ENCODE measurements at regions not wholly inside any gene's neighbourhood (a gene's known extent, or its start where the extent isn't known, plus 50 kb on each side); places are given as distances from the start of the nearest gene placed in this dataset.

DNA sequence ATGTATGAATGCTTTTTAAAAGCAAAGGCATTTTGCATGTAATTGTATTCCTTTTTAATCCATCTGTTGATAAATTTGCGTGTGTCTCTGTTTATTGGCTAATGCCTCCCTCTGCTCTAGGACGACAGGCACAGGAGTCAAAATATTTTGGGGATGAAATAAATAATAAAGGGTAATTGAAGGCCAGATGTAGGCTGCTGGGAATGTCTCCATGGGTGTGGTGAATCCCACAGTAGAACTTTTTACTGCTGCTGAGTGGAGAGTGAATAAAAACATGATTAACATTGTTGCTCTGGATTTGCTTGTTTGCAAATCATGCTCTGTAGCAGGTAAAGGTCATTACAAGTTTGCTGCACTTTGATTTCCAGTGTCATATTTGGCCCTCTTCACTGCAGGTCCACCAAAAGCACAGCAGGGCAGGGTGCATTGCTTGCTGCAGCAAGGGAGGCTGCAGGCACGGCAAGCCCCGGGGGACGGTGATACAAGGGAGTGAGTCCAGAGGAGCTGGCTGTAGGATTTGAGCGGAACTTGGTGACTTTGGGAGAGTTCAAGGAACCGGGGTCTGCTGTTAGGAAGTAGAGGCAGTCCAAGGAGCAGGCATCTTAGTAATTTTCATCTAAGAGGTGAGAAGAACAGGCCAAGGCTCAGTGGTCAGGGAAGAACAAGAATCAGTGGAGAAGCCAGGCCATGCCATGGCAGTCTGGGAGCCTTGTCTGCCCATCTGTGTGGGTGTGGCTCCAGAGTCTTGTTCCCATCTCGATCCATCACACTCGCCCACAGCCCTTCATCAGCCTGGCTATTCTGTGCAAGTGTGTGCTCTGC lies 201.5 kb upstream of the RAB6C start:
- Histone ChIP-seq H3K36me3 (no peaks in the 10 kb centered on the region), H3K4me3 (no peak overlapping the region), H3K9me3 (no peaks in the 10 kb centered on the region), H3K27ac (no peak overlapping the region), H3K27me3 (no peaks in the 10 kb centered on the region), H3K4me1 (no peaks in the 10 kb centered on the region)
- TF ChIP-seq, protein P1, sequence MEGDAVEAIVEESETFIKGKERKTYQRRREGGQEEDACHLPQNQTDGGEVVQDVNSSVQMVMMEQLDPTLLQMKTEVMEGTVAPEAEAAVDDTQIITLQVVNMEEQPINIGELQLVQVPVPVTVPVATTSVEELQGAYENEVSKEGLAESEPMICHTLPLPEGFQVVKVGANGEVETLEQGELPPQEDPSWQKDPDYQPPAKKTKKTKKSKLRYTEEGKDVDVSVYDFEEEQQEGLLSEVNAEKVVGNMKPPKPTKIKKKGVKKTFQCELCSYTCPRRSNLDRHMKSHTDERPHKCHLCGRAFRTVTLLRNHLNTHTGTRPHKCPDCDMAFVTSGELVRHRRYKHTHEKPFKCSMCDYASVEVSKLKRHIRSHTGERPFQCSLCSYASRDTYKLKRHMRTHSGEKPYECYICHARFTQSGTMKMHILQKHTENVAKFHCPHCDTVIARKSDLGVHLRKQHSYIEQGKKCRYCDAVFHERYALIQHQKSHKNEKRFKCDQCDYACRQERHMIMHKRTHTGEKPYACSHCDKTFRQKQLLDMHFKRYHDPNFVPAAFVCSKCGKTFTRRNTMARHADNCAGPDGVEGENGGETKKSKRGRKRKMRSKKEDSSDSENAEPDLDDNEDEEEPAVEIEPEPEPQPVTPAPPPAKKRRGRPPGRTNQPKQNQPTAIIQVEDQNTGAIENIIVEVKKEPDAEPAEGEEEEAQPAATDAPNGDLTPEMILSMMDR (IDR thresholded peaks at IDR 0.05): no peak
- no peak for TF ChIP-seq POLR2A (IDR thresholded peaks at IDR 0.05)
- no peak for DNase-seq

DNA sequence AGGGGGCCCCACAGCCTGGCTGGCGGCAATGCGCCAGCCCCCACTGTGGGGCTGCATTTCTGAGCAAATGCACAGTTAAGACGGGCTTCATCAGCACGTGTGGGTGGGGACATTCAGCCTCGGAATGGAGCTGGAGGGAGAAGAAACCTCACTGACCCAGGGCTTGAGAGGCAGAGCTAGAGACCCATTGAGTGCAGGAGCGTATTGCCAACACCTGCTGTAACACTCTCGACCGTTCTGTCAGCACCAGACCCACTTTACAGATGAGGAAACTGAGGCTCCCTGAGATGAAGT lies 200.9 kb upstream of the RAB6C start:
- Histone ChIP-seq H3K9me3 (no peaks in the 10 kb centered on the region), H3K27me3 (no peaks in the 10 kb centered on the region), H3K4me1 (no peaks in the 10 kb centered on the region), H3K36me3 (no peaks in the 10 kb centered on the region), H3K4me3 (no peak overlapping the region), H3K27ac (no peak overlapping the region)
- TF ChIP-seq, protein P1 (IDR thresholded peaks at IDR 0.05): no peak
- TF ChIP-seq POLR2A (IDR thresholded peaks at IDR 0.05): no peak
- DNase-seq: no peak

DNA sequence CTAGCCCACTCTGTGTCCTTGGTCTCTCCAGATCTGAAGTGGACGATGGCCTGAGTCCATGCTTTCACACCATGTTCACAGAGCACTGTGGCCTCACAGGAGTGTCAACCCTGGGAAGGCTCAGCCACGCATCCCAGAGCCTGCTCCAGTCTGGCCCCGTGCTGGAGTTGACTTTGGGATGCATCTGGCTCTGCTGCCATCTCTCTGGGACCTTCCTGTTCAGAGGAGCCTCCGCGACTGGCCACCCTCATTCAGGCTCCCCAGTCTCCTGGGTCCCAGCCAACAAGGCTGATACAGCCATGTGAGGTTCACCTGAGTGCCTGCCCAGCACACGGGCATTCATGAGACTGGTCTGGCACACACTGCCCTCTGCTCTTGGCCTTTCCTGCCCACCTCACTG lies 199.7 kb upstream of the RAB6C start:
- Histone ChIP-seq H3K4me3 (no peak overlapping the region), H3K36me3 (no peaks in the 10 kb centered on the region), H3K9me3 (no peaks in the 10 kb centered on the region), H3K27ac (no peak overlapping the region), H3K4me1 (no peaks in the 10 kb centered on the region), H3K27me3 (no peaks in the 10 kb centered on the region)
- no peak for DNase-seq
- TF ChIP-seq POLR2A (IDR thresholded peaks at IDR 0.05): no peak
- TF ChIP-seq, protein P1 (IDR thresholded peaks at IDR 0.05): no peak

DNA sequence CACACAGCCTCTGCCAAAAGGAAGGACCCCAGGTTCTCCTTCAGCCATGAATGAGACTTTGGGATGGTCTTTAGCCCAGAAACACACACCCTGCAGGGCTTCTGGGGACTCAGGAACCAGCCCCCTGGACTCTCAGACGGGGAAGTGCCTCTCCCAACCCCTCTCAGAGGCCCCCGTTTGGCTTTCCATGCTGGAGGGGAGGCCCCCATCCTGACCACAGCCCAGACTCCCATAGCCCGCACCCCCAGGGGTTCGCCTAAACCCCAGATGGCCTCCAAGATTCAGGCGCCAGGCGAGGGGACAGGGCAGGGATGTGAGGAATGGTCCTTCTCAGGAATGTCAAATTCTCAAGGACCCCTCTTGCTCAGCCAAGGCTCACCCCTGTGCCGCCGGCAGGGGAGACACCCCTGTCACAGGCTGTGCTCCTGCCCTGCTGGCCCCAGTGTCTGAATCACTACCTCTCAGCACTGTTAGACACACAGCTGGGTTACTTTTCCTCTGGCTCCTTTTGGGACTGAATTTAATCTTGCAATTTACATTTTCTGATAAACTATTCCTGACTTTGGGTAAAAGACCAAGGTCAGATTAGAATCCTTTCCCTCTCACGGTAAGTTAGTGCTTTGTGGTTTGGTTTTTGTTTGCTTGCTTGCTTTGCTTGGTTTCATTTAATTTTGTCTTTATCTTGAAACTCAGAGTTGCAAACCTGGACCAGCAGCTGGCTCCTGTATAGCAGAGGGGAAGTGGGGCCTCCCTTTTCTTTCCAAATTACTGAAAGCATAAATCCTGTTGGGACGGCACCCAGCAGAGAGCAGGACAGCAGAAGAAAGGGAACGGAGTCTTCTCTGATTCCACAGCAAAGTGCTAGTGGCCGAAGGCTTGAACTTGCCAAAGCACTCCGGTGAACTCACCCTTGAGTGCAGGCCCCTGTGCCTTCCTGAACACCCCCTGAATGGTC lies 198.9 kb upstream of the RAB6C start:
- no peaks in the 10 kb centered on the region for H3K9me3 ChIP-seq
- H3K4me1 ChIP-seq: no peaks in the 10 kb centered on the region
- no peak for DNase-seq
- no peaks in the 10 kb centered on the region for H3K36me3 ChIP-seq
- TF ChIP-seq, protein P1 (IDR thresholded peaks at IDR 0.05): no peak
- TF ChIP-seq POLR2A (IDR thresholded peaks at IDR 0.05): no peak
- no peaks in the 10 kb centered on the region for H3K27me3 ChIP-seq
- no peak overlapping the region for H3K27ac ChIP-seq
- H3K4me3 ChIP-seq: no peak overlapping the region

DNA sequence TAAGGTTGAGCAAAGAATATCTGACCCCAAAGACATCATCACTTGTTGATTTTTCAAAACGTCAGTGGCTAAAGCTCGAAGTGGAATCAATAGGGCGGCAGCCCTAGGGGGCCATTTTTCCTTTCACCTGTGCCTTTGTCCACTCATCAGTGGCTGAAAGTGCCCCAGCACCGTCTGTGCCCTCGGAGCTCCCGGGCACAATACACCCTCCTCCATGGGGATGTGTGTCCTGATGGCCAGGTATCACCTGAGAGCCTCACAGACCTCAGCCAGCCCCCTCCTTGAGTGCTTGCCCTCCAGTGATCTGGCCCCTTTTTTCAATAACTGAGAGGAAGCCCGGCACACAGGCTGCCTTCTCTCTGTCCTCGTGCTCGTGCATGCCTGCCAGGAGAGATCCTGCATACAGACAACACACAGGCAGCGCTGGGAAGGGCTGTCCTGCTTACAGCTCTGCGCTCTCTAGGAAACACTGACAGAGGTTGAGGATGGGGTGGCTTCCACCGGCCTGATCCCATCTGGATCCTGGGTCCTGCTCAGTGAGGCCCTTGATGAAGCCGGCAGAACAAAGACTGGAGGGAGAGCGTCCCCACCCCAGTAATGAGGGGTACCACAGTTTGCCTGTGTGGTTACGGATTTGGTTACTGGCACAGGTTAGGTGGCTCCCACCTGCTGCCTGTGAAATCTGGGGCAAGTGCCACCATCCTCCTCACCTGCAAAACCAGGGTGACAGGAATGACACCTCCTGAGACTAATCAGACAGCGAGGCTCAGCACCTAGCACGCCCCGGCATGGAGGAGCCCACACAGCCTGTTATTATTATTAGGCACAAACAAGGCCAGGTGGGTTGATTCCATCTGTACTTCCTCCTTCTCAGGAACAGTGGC lies 197.5 kb upstream of the RAB6C start:
- Histone ChIP-seq H3K36me3 (no peaks in the 10 kb centered on the region), H3K27me3 (no peaks in the 10 kb centered on the region), H3K9me3 (no peaks in the 10 kb centered on the region), H3K4me3 (no peak overlapping the region), H3K27ac (no peak overlapping the region), H3K4me1 (no peaks in the 10 kb centered on the region)
- TF ChIP-seq POLR2A (IDR thresholded peaks at IDR 0.05): no peak
- TF ChIP-seq, protein P1 (IDR thresholded peaks at IDR 0.05): no peak
- peak in 2 of 3 donors; percentile 40 to 41 for DNase-seq

Measured in Peyer's patch (tissue), 4 donors.